Esophagus muscularis mucosa (tissue), 4 donors: ENCODE measurements at regions not wholly inside any gene's neighbourhood (a gene's known extent, or its start where the extent isn't known, plus 50 kb on each side); places are given as distances from the start of the nearest gene placed in this dataset.

Experiments used
- DNase-seq: peaks from one replicate; pipeline ENCODE4 v3.0.0-alpha.2; 2017; ENCODE audit errors: extremely low spot score
- H3K27ac ChIP-seq, 4 donors: fragments of 200-600 bp; sonication (generic); replicated peaks in 1 of 4; 1 replicate in 3 of 4; 2 replicates in 1 of 4; pipeline ENCODE4 v1.5.1; 2016 to 2019; ENCODE audit warnings: mild to moderate bottlenecking in 1 of 4
- H3K27me3 ChIP-seq, 4 donors: fragments of 200-600 bp; sonication (generic); one replicate each; pipeline versions ENCODE4 v1.5.1 to v1.6.0; 2016 to 2019
- H3K36me3 ChIP-seq, 4 donors: fragments of 200-600 bp; sonication (generic); one replicate each; pipeline ENCODE4 v1.5.1; 2016 to 2019
- H3K4me1 ChIP-seq, 4 donors: fragments of 200-600 bp; sonication (generic); one replicate each; pipeline ENCODE4 v1.5.1; 2016 to 2019
- H3K4me3 ChIP-seq, 4 donors: fragments of 200-600 bp; sonication (generic); 1 replicate in 2 of 4; 2 replicates in 2 of 4; pipeline ENCODE4 v1.5.1; 2016 to 2019; ENCODE audit warnings: mild to moderate bottlenecking in 4 of 4, moderate library complexity in 1 of 4
- H3K9me3 ChIP-seq, 4 donors: fragments of 200-600 bp; sonication (generic); 1 replicate in 3 of 4; 2 replicates in 1 of 4; pipeline ENCODE4 v1.5.1; 2016 to 2019
- CTCF ChIP-seq, 3 experiments: fragments of 200-600 bp in 2 of 3; fragments of 450-650 bp in 1 of 3; sonication (generic) in 2 of 3; IDR thresholded peaks; one replicate each; pipeline ENCODE4 v1.5.1; 2017 to 2019; ENCODE audit warnings: antibody characterized with exemption in 3 of 3, mild to moderate bottlenecking in 2 of 3, moderate library complexity in 1 of 3
- EP300 ChIP-seq: sonication (generic); formaldehyde crosslinking; IDR thresholded peaks from one replicate; pipeline ENCODE4 v1.6.1; 2017; ENCODE audit warnings: antibody characterized with exemption
- POLR2A ChIP-seq: fragments of 450-650 bp; IDR thresholded peaks from one replicate; pipeline ENCODE4 v1.6.1; 2017; ENCODE audit warnings: antibody characterized with exemption, moderate library complexity, mild to moderate bottlenecking, low read depth
- POLR2AphosphoS5 ChIP-seq, 2 donors: sonication (generic); formaldehyde crosslinking; IDR thresholded peaks; one replicate each; pipeline ENCODE4 v1.6.1; 2017; ENCODE audit warnings: antibody characterized with exemption in 2 of 2
- WGBS: methylation state at CpG from one replicate; pipeline ENCODE4 v1.1.5; 2018; 5-methylcytosine and 5-hydroxymethylcytosine counted together
- intact Hi-C: fragments of 100-400 bp; cut with DNase I; formaldehyde crosslinking; loops from one replicate; pipeline ENCODE4 v1.15.1; 2023

GRCh38 chr5:26012078-26012477, 1026.3 kb downstream of the CDH9 start:
- H3K27ac ChIP-seq, result no peak overlapping the region
- no peaks in the 10 kb centered on the region for H3K27me3 ChIP-seq
- H3K4me1 ChIP-seq, result no peaks in the 10 kb centered on the region
- no peaks in the 10 kb centered on the region for H3K36me3 ChIP-seq
- WGBS, result 79% methylated on average over 1 of the region's 1 CpG
- intact Hi-C loops, result no loop called here
- no peak for DNase-seq
- no peak for TF ChIP-seq POLR2AphosphoS5 (IDR thresholded peaks at IDR 0.05)
- TF ChIP-seq POLR2A, result no peak
- no peak for TF ChIP-seq EP300
- no peak for TF ChIP-seq CTCF (IDR thresholded peaks at IDR 0.05)
- no peaks in the 10 kb centered on the region for H3K9me3 ChIP-seq
- H3K4me3 ChIP-seq, result no peak overlapping the region

GRCh38 chr5:26009742-26010141, 1028.6 kb downstream of the CDH9 start:
- H3K9me3 ChIP-seq, result no peaks in the 10 kb centered on the region
- H3K27ac ChIP-seq, result no peak overlapping the region
- no peak for DNase-seq
- no peaks in the 10 kb centered on the region for H3K4me1 ChIP-seq
- intact Hi-C loops, result no loop called here
- TF ChIP-seq POLR2A (no peak), POLR2AphosphoS5 (IDR thresholded peaks at IDR 0.05) (no peak), EP300 (no peak), CTCF (IDR thresholded peaks at IDR 0.05) (no peak)
- no peaks in the 10 kb centered on the region for H3K27me3 ChIP-seq
- WGBS, result 34% methylated on average over 6 of the region's 6 CpGs
- H3K4me3 ChIP-seq, result no peak overlapping the region
- no peaks in the 10 kb centered on the region for H3K36me3 ChIP-seq

GRCh38 chr5:26003966-26004365, 1034.4 kb downstream of the CDH9 start:
- 55% methylated on average over 3 of the region's 3 CpGs for WGBS
- no peak for TF ChIP-seq EP300
- TF ChIP-seq CTCF (IDR thresholded peaks at IDR 0.05), result no peak
- no peak for TF ChIP-seq POLR2A
- no peak for TF ChIP-seq POLR2AphosphoS5 (IDR thresholded peaks at IDR 0.05)

GRCh38 chr5:25995209-25995608, 1043.2 kb downstream of the CDH9 start:
- no peak for TF ChIP-seq CTCF (IDR thresholded peaks at IDR 0.05)
- no peak for TF ChIP-seq POLR2AphosphoS5 (IDR thresholded peaks at IDR 0.05)
- no peak for TF ChIP-seq POLR2A
- TF ChIP-seq EP300, result no peak
- 72% methylated on average over 2 of the region's 2 CpGs for WGBS
- Histone ChIP-seq H3K4me1 (no peaks in the 10 kb centered on the region), H3K36me3 (no peaks in the 10 kb centered on the region), H3K27ac (no peak overlapping the region), H3K27me3 (no peaks in the 10 kb centered on the region), H3K9me3 (no peaks in the 10 kb centered on the region), H3K4me3 (no peak overlapping the region)
- no peak for DNase-seq
- intact Hi-C loops, result no loop called here

More at GRCh38 chr5:26003966-26004365, 1034.4 kb downstream of the CDH9 start:
- intact Hi-C loops, result no loop called here
- H3K27me3 ChIP-seq, result no peaks in the 10 kb centered on the region
- no peaks in the 10 kb centered on the region for H3K36me3 ChIP-seq
- H3K4me3 ChIP-seq, result no peak overlapping the region
- no peak overlapping the region for H3K27ac ChIP-seq
- no peaks in the 10 kb centered on the region for H3K4me1 ChIP-seq
- no peak for DNase-seq
- H3K9me3 ChIP-seq, result no peaks in the 10 kb centered on the region

GRCh38 chr5:25993701-25994100, 1044.7 kb downstream of the CDH9 start:
- Histone ChIP-seq H3K36me3 (no peaks in the 10 kb centered on the region), H3K27me3 (no peaks in the 10 kb centered on the region), H3K27ac (no peak overlapping the region), H3K4me1 (no peaks in the 10 kb centered on the region), H3K9me3 (no peaks in the 10 kb centered on the region), H3K4me3 (no peak overlapping the region)
- intact Hi-C loops, result no loop called here
- no peak for DNase-seq
- TF ChIP-seq CTCF (IDR thresholded peaks at IDR 0.05), result no peak
- no peak for TF ChIP-seq POLR2A
- no peak for TF ChIP-seq EP300
- no peak for TF ChIP-seq POLR2AphosphoS5 (IDR thresholded peaks at IDR 0.05)
- WGBS, result 70% methylated on average over 3 of the region's 3 CpGs
